Astrocyte (in vitro differentiated cells and primary cell): ENCODE measurements at regions not wholly inside any gene's neighbourhood (a gene's known extent, or its start where the extent isn't known, plus 50 kb on each side); places are given as distances from the start of the nearest gene placed in this dataset.

ENCODE experiments used
- DNase-seq: peaks from one replicate; pipeline ENCODE4 v3.0.0-alpha.2; 2010; ENCODE audit warnings: low read depth
- FAIRE-seq: peaks from 2 replicates; lab custom pipeline; 2011; peaks lifted over from hg19 to GRCh38; lab: Jason Lieb, UNC
- H2AFZ ChIP-seq: 2 replicates; pipeline ENCODE4 v1.6.0; 2012; ENCODE audit warnings: low read depth, low read length, inconsistent platforms
- H3K27ac ChIP-seq: 2 replicates; pipeline ENCODE4 v1.5.1; 2011; ENCODE audit warnings: low read depth, low read length, inconsistent platforms
- H3K27me3 ChIP-seq: 2 replicates; pipeline ENCODE4 v1.6.0; 2011; ENCODE audit warnings: low read length, inconsistent platforms; ENCODE audit not compliant: insufficient read depth
- H3K36me3 ChIP-seq: 2 replicates; pipeline ENCODE4 v1.5.1; 2011; ENCODE audit warnings: low read length, inconsistent platforms; ENCODE audit not compliant: insufficient read depth
- H3K4me1 ChIP-seq: 2 replicates; pipeline ENCODE4 v1.5.1; 2011; ENCODE audit warnings: low read length, inconsistent platforms; ENCODE audit not compliant: insufficient read depth
- H3K4me2 ChIP-seq: 2 replicates; pipeline ENCODE4 v1.6.0; 2012; ENCODE audit warnings: low read length, inconsistent platforms
- H3K4me3 ChIP-seq: 2 replicates; pipeline ENCODE4 v1.5.1; 2011; ENCODE audit warnings: low read depth, mild to moderate bottlenecking, low read length, inconsistent platforms; ENCODE audit not compliant: insufficient read depth
- H3K79me2 ChIP-seq: 2 replicates; pipeline ENCODE4 v1.6.0; 2012; ENCODE audit warnings: mild to moderate bottlenecking, low read length, inconsistent platforms; ENCODE audit not compliant: insufficient read depth
- H3K9ac ChIP-seq: 2 replicates; pipeline ENCODE4 v1.6.0; 2012; ENCODE audit warnings: mild to moderate bottlenecking, low read length, inconsistent platforms
- H3K9me3 ChIP-seq: 2 replicates; pipeline ENCODE4 v1.5.1; 2012; ENCODE audit warnings: low read depth, mild to moderate bottlenecking, low read length, inconsistent platforms; ENCODE audit not compliant: insufficient read depth
- H4K20me1 ChIP-seq: 2 replicates; pipeline ENCODE4 v1.6.0; 2012; ENCODE audit warnings: low read length, inconsistent platforms; ENCODE audit not compliant: insufficient read depth
- H3K27ac Mint-ChIP-seq: one replicate; pipeline ENCODE4 v1.8.0; 2021; ENCODE audit warnings: mild to moderate bottlenecking, mixed read lengths; ENCODE audit not compliant: unreplicated experiment
- H3K27me3 Mint-ChIP-seq: one replicate; pipeline ENCODE4 v1.8.0; 2021; ENCODE audit warnings: low read depth, mixed read lengths; ENCODE audit not compliant: unreplicated experiment
- H3K36me3 Mint-ChIP-seq: one replicate; pipeline ENCODE4 v1.8.0; 2021; ENCODE audit warnings: low read depth, mixed read lengths; ENCODE audit not compliant: unreplicated experiment
- H3K4me1 Mint-ChIP-seq: one replicate; pipeline ENCODE4 v1.8.0; 2021; ENCODE audit warnings: low read depth, mixed read lengths; ENCODE audit not compliant: unreplicated experiment
- H3K4me3 Mint-ChIP-seq: one replicate; pipeline ENCODE4 v1.8.0; 2021; ENCODE audit warnings: mild to moderate bottlenecking, moderate library complexity, mixed read lengths; ENCODE audit not compliant: unreplicated experiment
- H3K9me3 Mint-ChIP-seq: one replicate; pipeline ENCODE4 v1.8.0; 2021; ENCODE audit warnings: mild to moderate bottlenecking, mixed read lengths; ENCODE audit not compliant: unreplicated experiment
- CTCF ChIP-seq: IDR thresholded peaks from 2 replicates; pipeline ENCODE4 v1.5.1; 2011; ENCODE audit warnings: low read depth, mild to moderate bottlenecking, inconsistent platforms, low read length, moderate library complexity; ENCODE audit not compliant: insufficient read depth
- EZH2 ChIP-seq: IDR thresholded peaks from 2 replicates; pipeline ENCODE4 v1.6.1; 2012; ENCODE audit warnings: mild to moderate bottlenecking, low read length, inconsistent platforms; ENCODE audit not compliant: insufficient read depth

- DNase-seq, result no peak
- peaks cover 14% of the 10 kb centered on the region for H3K27me3 Mint-ChIP-seq
- peaks cover 9% of the 10 kb centered on the region for H3K4me1 Mint-ChIP-seq
- Histone ChIP-seq H3K9ac (no peak overlapping the region), H2AFZ (no peak overlapping the region), H3K4me3 (no peak overlapping the region), H4K20me1 (no peaks in the 10 kb centered on the region), H3K9me3 (no peaks in the 10 kb centered on the region), H3K27ac (no peak overlapping the region), H3K4me1 (peaks cover 6% of the 10 kb centered on the region), H3K4me2 (no peak overlapping the region), H3K27me3 (no peaks in the 10 kb centered on the region), H3K36me3 (no peaks in the 10 kb centered on the region), H3K79me2 (no peaks in the 10 kb centered on the region)
- H3K27ac Mint-ChIP-seq, result no peak overlapping the region
- no peak for FAIRE-seq
- TF ChIP-seq EZH2 (no peak), CTCF (no peak)
- no peaks in the 10 kb centered on the region for H3K36me3 Mint-ChIP-seq
- peaks cover 2% of the 10 kb centered on the region for H3K9me3 Mint-ChIP-seq
- no peak overlapping the region for H3K4me3 Mint-ChIP-seq
These were observed 287.5 kb downstream of the FBXW7 start for GRCh38 chr4:152248347-152248746.

DNA sequence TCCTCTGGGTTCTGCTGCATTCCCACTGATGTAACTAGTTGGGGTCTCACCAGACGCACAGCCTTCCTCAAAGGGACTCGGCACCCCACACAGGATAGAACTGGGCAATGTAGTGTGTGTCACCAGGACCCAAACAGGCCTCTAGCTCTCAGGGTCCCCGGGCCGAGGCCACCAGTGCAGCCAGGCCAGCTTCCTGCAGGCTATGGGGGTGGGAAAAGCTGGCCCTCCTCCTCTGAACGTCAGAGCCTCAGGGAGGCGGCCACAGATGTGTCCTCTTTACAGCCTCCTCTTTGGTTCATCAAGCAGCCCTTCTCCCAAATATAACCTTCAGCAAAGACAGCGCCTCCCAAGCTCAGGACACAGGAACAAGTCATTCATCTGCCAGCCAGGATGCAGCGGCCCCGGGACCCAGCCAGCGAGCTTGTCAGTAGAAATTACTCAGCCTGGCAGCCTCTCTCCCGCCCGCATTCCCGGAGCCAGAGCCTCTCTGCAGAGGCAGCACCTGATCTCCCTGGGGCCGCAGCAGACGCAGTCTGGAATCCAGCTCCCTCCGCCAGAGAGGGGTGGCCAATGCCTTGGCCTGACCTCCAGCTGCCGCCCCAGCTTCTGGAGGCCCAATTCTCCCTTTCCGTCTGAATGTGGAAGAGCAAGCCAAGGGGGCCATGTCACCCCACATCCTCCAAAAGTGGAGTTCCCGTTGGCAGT is 288.5 kb downstream of the FBXW7 start:
- Histone ChIP-seq H4K20me1 (no peaks in the 10 kb centered on the region), H3K27me3 (no peaks in the 10 kb centered on the region), H3K4me1 (peaks cover 6% of the 10 kb centered on the region), H3K36me3 (no peaks in the 10 kb centered on the region), H3K79me2 (no peaks in the 10 kb centered on the region), H3K4me3 (no peak overlapping the region), H2AFZ (no peak overlapping the region), H3K27ac (no peak overlapping the region), H3K9ac (no peak overlapping the region), H3K9me3 (no peaks in the 10 kb centered on the region), H3K4me2 (no peak overlapping the region)
- H3K9me3 Mint-ChIP-seq, result no peaks in the 10 kb centered on the region
- H3K36me3 Mint-ChIP-seq, result no peaks in the 10 kb centered on the region
- H3K27me3 Mint-ChIP-seq, result peaks cover 14% of the 10 kb centered on the region
- H3K4me3 Mint-ChIP-seq, result no peak overlapping the region
- TF ChIP-seq EZH2 (no peak), CTCF (no peak)
- peaks cover 14% of the 10 kb centered on the region for H3K4me1 Mint-ChIP-seq
- H3K27ac Mint-ChIP-seq, result no peak overlapping the region
- DNase-seq (no peak), FAIRE-seq (no peak)

- Mint-ChIP-seq H3K4me3 (no peak overlapping the region), H3K27ac (no peak overlapping the region), H3K4me1 (peaks cover 16% of the 10 kb centered on the region), H3K27me3 (peaks cover 14% of the 10 kb centered on the region), H3K36me3 (no peaks in the 10 kb centered on the region), H3K9me3 (no peaks in the 10 kb centered on the region)
- Histone ChIP-seq H3K4me1 (peaks cover 6% of the 10 kb centered on the region), H3K4me2 (no peak overlapping the region), H2AFZ (no peak overlapping the region), H3K36me3 (no peaks in the 10 kb centered on the region), H3K79me2 (no peaks in the 10 kb centered on the region), H3K9ac (no peak overlapping the region), H3K9me3 (no peaks in the 10 kb centered on the region), H3K27ac (no peak overlapping the region), H4K20me1 (no peaks in the 10 kb centered on the region), H3K4me3 (no peak overlapping the region), H3K27me3 (no peaks in the 10 kb centered on the region)
- no peak for TF ChIP-seq CTCF
- TF ChIP-seq EZH2, result no peak
- DNase-seq, result no peak
- FAIRE-seq, result no peak
These were observed 289.2 kb downstream of the FBXW7 start for GRCh38 chr4:152246659-152247058.
